Activated CD8-positive, alpha-beta T cell treated with anti-CD3 and anti-CD28 coated beads, Interleukin-2, amount 10 ng/mL, durations not matched to agents 7 days and 5 days (primary cell): ENCODE measurements at regions not wholly inside any gene's neighbourhood (a gene's known extent, or its start where the extent isn't known, plus 50 kb on each side); places are given as distances from the start of the nearest gene placed in this dataset.
"Not testable (repeated sequence)": the region's sequence is repeated elsewhere in the genome, so short reads cannot be mapped to it uniquely, and the experiment has no call there.

Experiments used
- ATAC-seq: fragments of 150-1000 bp; cut with Tn5 transposase; one replicate; pipeline ENCODE4 v1.10.0; 2021; ENCODE audit warnings: moderate library complexity
- CTCF ChIA-PET: fragments of 350-600 bp; sonication (Branson Sonifier 250); formaldehyde crosslinking; loops from one replicate; lab custom pipeline; 2021; ENCODE audit warnings: antibody characterized with exemption; lab: Charles Lee
- POLR2A ChIA-PET: fragments of 350-600 bp; sonication (Branson Sonifier 250); formaldehyde crosslinking; loops from one replicate; lab custom pipeline; 2021; ENCODE audit warnings: antibody characterized with exemption; lab: Charles Lee
- DNase-seq: peaks from one replicate; pipeline ENCODE4 v3.0.0-alpha.2; 2020
- H3K27ac Mint-ChIP-seq: one replicate; pipeline ENCODE4 v1.8.0; 2021; ENCODE audit warnings: mild to moderate bottlenecking, mixed read lengths
- H3K27me3 Mint-ChIP-seq: one replicate; pipeline ENCODE4 v1.8.0; 2021; ENCODE audit warnings: low read depth, mixed read lengths
- H3K36me3 Mint-ChIP-seq: one replicate; pipeline ENCODE4 v1.8.0; 2021; ENCODE audit warnings: low read depth, mixed read lengths
- H3K4me1 Mint-ChIP-seq: one replicate; pipeline ENCODE4 v1.8.0; 2021; ENCODE audit warnings: low read depth, mixed read lengths
- H3K4me3 Mint-ChIP-seq: one replicate; pipeline ENCODE4 v1.8.0; 2021; ENCODE audit warnings: mild to moderate bottlenecking, mixed read lengths
- H3K9me3 Mint-ChIP-seq: one replicate; pipeline ENCODE4 v1.8.0; 2022; ENCODE audit warnings: mixed read lengths; ENCODE audit not compliant: insufficient read depth

DNA sequence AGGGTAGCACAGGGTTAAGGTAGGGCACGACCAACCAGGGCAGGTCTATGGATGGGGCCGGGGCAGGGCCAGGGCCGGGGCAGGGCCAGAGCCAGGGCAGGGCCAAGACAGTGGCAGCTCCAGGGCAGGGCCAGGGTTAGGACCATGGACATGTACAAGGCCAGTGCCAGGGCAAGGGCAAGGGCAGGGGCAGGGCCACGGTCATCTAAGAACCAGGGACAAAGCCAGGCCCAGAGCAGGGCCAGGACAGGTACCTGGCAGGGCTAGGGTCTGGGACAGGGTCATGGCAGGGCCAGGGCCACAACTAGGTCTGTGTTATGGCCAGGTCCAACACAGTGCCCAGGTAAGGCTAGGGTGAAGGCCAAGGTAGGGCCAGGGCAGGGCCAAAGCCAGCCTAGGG lies 541.8 kb downstream of the TP53TG3F start:
- CTCF ChIA-PET, H3K27me3 Mint-ChIP-seq, H3K36me3 Mint-ChIP-seq, H3K27ac Mint-ChIP-seq, H3K4me1 Mint-ChIP-seq, POLR2A ChIA-PET, DNase-seq, H3K9me3 Mint-ChIP-seq, H3K4me3 Mint-ChIP-seq, ATAC-seq: not testable (repeated sequence)

DNA sequence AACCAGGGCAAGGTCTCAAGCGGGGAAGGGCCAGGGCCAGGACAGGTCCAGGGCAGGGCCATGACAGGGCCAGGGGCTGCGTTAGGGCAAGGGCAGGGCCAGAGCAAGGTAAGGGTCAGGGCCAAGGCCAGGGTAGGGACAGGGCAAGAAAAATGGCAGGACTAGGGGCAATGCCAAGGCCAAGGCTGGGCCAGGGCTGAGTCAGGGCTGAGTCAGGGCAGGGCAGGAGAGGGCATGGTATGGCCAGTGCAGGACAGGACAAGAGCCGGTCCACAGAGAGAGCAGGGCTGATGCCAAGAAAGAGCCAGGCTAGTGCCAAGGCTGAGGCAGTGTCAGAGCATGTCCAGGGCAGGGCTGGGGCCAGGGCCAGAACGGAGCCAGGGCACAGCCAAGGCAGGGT lies 542.5 kb downstream of the TP53TG3F start:
- H3K36me3 Mint-ChIP-seq, H3K4me1 Mint-ChIP-seq, H3K27ac Mint-ChIP-seq, POLR2A ChIA-PET, H3K27me3 Mint-ChIP-seq, H3K9me3 Mint-ChIP-seq, ATAC-seq, DNase-seq, CTCF ChIA-PET, H3K4me3 Mint-ChIP-seq: not testable (repeated sequence)

DNA sequence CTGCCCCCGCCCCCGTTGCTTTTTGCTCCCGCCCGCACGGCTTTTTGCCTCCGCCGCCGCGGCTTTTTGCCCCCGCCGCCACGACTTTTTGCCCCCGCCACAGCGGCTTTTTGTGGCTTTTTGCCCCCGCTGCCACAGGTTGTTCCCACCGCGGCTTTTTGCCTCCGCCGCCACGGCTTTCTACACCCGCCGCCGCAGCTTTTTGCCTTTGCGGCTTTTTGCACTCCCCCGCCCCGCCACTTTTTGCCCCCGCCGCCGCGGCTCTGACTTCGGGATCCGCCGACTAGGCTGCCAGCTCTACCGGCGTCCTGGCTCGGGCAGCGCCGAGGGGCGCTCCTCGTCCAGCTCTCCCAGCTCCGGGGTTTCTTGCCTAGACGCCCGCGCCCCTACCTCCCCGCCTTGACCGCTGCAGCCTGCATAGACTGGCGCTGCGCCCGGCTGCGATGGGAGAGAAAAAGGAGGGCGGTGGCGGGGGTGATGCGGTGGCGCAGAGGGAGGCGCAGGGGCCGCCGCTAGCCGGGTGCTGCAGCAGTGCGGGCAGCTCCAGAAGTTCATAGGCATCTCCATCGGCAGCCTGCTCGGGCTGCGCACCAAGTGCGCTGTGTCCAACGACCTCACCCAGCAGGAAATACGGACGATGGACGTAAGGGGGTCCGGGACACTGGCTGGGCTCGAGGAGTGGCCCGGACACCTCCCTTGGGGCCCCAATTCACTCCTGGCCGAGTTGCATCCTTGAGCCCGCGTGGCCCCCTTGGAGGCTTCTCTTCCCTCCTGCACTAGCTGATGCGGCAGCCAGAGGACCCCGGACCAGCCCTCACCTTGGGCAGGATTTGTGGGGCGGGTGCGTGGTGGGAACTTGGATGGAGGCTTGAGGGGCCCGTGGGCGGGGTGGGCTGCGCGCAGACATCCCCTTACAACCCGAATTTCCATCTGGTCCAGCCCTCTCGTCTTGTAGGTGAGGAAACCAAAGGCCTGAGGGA lies 555.7 kb downstream of the TP53TG3F start:
- H3K4me1 Mint-ChIP-seq, H3K27me3 Mint-ChIP-seq, H3K36me3 Mint-ChIP-seq, H3K27ac Mint-ChIP-seq, H3K9me3 Mint-ChIP-seq, ATAC-seq, DNase-seq, CTCF ChIA-PET, POLR2A ChIA-PET, H3K4me3 Mint-ChIP-seq: not testable (repeated sequence)

DNA sequence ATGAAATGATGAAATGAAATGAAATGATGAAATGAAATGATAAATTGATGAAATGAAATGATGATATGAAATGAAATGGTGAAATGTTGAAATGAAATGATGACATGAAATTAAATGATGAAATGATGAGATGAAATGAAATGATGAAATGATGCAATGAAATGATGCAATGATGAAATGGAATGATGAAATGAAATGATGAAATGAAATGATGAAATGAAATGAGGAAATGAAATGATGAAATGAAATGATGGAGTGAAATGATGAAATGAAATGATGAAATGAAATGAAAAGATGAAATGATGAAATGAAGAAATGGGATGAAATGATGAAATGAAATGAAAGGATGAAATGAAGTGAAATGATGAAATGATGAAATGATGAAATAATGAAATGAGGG lies 558.9 kb downstream of the TP53TG3F start:
- H3K4me1 Mint-ChIP-seq, DNase-seq, ATAC-seq, POLR2A ChIA-PET, H3K27ac Mint-ChIP-seq, CTCF ChIA-PET, H3K36me3 Mint-ChIP-seq, H3K27me3 Mint-ChIP-seq, H3K4me3 Mint-ChIP-seq: not testable (repeated sequence)
- peaks cover 20% of the 10 kb centered on the region for H3K9me3 Mint-ChIP-seq

DNA sequence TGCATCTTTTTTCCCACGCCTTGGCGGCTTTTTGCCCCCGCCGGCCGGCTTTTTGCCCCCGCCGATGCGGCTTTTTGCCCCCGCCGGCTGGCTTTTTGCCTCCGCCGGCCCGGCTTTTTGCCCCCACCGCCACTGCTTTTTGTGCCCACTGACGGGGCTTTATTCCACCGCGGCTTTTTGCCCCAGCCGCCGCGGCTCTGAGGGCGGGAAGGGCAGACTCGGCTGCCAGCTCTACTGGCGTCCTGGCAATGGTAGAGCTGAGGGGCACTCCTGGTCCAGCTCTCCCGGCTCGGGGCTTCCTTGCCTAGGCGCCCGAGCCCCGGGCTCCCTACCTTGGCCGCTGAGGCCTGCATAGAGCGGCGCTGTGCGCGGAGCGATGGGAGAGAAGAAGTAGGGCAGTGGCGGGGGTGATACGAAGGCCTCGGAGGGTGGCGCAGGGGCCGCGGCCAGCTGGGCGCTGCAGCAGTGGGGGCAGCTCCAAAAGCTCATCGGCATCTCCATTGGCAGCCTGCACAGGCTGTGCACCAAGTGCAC lies 591.4 kb downstream of the TP53TG3F start:
- POLR2A ChIA-PET = no interaction called here
- no peaks in the 10 kb centered on the region for H3K27me3 Mint-ChIP-seq
- DNase-seq = no peak
- H3K4me3 Mint-ChIP-seq = no peak overlapping the region
- no peak overlapping the region for H3K27ac Mint-ChIP-seq
- CTCF ChIA-PET = no interaction called here
- no peaks in the 10 kb centered on the region for H3K4me1 Mint-ChIP-seq
- peaks cover 5% of the 10 kb centered on the region for H3K36me3 Mint-ChIP-seq
- no peak for ATAC-seq
- H3K9me3 Mint-ChIP-seq = peaks cover 25% of the 10 kb centered on the region

DNA sequence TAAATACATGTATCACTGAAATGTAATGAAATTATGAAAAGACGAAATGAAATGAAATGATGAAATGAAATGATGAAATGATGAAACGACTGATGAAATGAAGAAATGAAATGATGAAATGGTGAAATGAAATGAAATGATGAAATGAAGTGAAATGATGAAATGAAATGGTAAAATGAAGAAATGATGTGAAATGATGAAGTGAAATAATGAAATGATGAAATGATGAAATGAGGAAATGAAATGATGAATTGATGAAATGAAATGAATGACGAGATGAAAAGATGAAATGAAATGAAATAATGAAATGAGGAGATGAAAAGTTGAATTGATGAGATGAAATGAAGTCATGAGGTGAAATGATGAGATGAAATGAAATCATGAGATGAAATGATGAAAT lies 594.7 kb downstream of the TP53TG3F start:
- H3K4me3 Mint-ChIP-seq = no peak overlapping the region
- no peak overlapping the region for H3K27ac Mint-ChIP-seq
- CTCF ChIA-PET = no interaction called here
- no peak for DNase-seq
- H3K36me3 Mint-ChIP-seq = peaks cover 5% of the 10 kb centered on the region
- no peak for ATAC-seq
- no peaks in the 10 kb centered on the region for H3K4me1 Mint-ChIP-seq
- POLR2A ChIA-PET = no interaction called here
- no peaks in the 10 kb centered on the region for H3K27me3 Mint-ChIP-seq
- H3K9me3 Mint-ChIP-seq = peaks cover 27% of the 10 kb centered on the region

DNA sequence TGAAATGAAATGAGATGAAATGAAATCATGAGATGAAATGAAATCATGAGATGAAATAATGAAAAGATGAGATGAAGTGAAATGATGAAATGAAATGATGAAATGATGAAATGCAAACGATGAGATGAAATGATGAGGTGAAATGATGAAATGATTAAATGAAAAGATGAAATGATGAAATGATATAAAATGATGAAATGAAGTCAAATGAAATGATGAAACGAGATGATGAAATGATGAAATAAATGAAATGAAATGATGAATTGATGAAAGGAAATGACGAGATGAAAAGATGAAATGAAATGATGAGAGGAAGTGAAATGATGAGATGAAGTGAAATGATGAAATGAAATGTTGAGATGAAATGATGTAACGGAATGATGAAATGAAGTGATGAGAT lies 595.6 kb downstream of the TP53TG3F start:
- Mint-ChIP-seq H3K9me3 (peaks cover 27% of the 10 kb centered on the region), H3K4me1 (no peaks in the 10 kb centered on the region), H3K27ac (no peak overlapping the region), H3K27me3 (no peaks in the 10 kb centered on the region), H3K4me3 (no peak overlapping the region), H3K36me3 (peaks cover 5% of the 10 kb centered on the region)
- no peak for DNase-seq
- ATAC-seq = no peak
- CTCF ChIA-PET = no interaction called here
- POLR2A ChIA-PET = no interaction called here

DNA sequence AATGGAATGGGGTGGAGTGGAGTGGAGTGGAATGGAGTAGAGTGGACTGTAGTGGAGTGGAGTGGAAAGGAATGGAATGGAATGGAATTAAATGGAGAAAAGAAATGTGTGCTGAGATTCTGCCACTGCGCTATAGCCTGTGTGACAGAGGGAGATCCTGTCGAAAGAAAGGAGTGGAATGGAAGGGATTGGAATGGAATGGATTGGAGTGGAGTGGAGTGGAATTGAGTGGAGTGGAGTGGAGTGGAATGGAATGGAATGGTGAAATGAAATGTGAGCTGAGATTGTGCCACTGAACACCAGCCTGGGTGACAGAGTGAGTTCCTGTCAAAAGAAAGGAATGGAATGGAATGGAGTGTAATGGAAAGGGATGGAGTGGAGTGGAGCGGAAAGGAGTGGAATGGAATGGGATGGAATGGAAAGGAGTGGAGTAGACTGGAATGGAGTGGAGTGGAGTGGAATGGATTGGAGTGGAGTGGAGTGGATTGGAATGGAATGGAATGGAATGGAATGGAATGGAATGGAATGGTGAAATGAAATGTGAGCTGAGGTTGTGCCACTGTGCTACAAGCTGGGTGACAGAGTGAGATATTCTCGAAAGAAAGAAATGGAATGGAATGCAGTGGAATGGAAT lies 603.3 kb downstream of the TP53TG3F start:
- CTCF ChIA-PET, H3K27me3 Mint-ChIP-seq, H3K4me1 Mint-ChIP-seq, H3K9me3 Mint-ChIP-seq, H3K27ac Mint-ChIP-seq, H3K4me3 Mint-ChIP-seq, ATAC-seq, POLR2A ChIA-PET, DNase-seq, H3K36me3 Mint-ChIP-seq: not testable (repeated sequence)

DNA sequence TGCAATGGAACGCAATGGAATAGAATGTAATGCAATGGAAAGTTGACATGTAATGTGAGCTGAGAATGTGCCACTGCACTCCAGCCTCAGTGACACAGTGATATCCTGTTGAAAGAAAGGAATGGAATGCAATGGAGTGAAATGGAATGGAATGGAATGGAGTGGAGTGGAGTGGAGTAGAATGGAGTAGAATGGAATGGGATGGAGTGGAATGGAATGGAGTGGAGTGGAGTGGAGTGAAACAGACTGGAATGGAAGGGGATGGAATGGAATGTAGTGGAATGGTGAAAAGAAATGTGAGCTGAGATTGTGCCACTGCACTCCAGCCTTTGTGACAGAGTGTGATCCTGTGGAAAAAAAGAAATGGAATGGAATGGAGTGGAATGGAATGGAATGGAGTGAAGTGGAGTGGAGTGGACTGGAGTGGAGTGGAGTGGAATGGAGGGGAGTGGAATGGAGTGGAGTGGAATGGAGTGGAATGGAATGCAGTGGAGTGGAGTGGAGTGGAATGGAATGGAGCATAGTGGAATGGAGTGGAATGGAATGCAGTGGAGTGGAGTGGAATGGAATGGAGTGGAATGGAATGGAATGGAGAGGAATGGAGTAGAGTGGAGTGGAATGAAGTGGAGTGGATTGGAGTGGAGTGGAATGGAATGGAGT lies 604.2 kb downstream of the TP53TG3F start:
- DNase-seq, POLR2A ChIA-PET, H3K9me3 Mint-ChIP-seq, CTCF ChIA-PET, H3K4me1 Mint-ChIP-seq, ATAC-seq, H3K4me3 Mint-ChIP-seq, H3K27me3 Mint-ChIP-seq, H3K36me3 Mint-ChIP-seq, H3K27ac Mint-ChIP-seq: not testable (repeated sequence)

DNA sequence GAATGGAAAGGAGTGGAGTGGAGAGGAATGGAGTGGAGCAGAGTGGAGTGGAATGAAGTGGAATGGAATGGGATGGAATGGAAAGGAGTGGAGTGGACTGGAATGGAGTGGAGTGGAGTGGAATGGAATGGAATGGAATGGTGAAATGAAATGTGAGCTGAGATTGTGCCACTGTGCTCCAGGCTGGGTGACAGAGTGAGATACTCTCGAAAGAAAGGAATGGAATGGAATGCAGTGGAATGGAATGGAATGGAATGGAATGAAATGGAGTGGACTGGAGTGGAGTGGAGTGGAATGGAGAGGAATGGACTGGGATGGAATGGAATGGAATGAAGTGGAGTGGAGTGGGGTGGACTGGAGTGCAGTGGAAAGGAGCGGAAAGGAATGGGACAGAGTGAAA lies 605.2 kb downstream of the TP53TG3F start:
- H3K9me3 Mint-ChIP-seq, POLR2A ChIA-PET, ATAC-seq, H3K4me3 Mint-ChIP-seq, CTCF ChIA-PET, H3K27me3 Mint-ChIP-seq, H3K36me3 Mint-ChIP-seq, DNase-seq, H3K27ac Mint-ChIP-seq, H3K4me1 Mint-ChIP-seq: not testable (repeated sequence)

DNA sequence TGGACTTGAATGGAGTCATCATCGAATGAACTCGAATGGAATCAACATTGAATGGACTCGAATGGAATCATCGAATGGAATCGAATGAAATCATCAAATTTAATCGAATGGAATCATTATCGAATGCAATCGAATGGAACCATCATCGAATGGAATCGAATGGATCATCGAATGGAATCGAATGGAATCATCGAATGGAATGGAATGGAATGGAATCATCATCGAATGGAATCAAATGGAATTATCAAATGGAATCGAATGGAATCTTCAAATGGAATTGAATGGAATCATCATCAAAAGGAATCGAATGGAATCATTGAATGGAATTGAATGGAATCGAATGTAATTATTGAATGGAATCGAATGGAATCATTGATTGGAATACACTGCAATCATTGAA lies 610.3 kb downstream of the TP53TG3F start:
- DNase-seq, H3K4me3 Mint-ChIP-seq, H3K4me1 Mint-ChIP-seq, H3K36me3 Mint-ChIP-seq, ATAC-seq, H3K9me3 Mint-ChIP-seq, H3K27me3 Mint-ChIP-seq, H3K27ac Mint-ChIP-seq, CTCF ChIA-PET, POLR2A ChIA-PET: not testable (repeated sequence)

DNA sequence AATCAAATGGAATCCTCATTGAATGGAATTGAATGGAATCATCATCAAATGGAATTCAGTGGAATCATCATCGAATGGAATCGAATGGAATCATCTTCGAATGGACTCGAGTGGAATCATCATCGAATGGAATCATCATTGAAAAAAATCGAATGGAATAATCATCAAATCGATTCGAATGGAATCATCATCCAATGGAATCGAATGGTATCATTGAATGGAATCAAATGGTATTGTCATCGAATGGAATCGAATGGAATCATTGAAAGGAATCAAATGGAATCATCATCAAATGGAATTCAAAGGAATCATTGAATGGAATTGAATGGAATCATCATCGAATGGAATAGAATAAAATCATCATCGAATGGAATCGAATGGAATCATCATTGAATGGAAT lies 619.3 kb downstream of the TP53TG3F start:
- no peak for DNase-seq
- no peaks in the 10 kb centered on the region for H3K4me1 Mint-ChIP-seq
- H3K4me3 Mint-ChIP-seq = no peak overlapping the region

More for the DNA sequence above, 619.3 kb downstream of the TP53TG3F start:
- H3K27ac Mint-ChIP-seq = no peak overlapping the region
- CTCF ChIA-PET = no interaction called here
- no peaks in the 10 kb centered on the region for H3K9me3 Mint-ChIP-seq
- POLR2A ChIA-PET = no interaction called here
- no peak for ATAC-seq
- H3K27me3 Mint-ChIP-seq = no peaks in the 10 kb centered on the region
- H3K36me3 Mint-ChIP-seq = peaks cover 14% of the 10 kb centered on the region
